ENCODE measurements at regions not wholly inside any gene's neighbourhood (a gene's known extent, or its start where the extent isn't known, plus 50 kb on each side); places are given as distances from the start of the nearest gene placed in this dataset.
A peak's percentile ranks its signal among the peaks of the same experiment; 100 is the strongest.

DNA sequence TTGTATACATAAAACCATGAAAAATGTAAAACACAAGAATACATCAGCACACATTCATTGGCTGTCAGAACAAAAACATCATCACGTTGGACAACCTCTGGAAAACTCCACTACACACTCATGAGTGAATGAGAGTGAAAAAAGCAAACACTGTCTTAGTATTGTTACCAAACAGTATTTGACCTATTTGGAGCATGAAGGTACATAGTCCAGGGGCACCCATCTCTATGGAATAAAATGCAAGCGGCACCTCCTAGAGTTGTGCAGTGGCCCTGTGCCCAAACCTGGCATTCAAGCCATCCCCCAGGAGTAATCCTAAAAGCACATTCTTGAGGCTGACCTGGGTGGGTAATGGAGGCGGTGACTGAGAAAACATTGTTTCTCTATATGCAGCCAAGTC, 67.0 kb upstream of the SOD1 start:
- H3K9ac ChIP-seq (replicated peaks in 1 of 4; ENCODE audit: extremely low read depth in 1 of 4, low read depth in 3 of 4, low read length in 3 of 4) = no peak overlapping the region
- H3K4me2 ChIP-seq (ENCODE audit: insufficient read depth in 1 of 2, low read depth in 2 of 2, low read length in 2 of 2) = no peak overlapping the region
- DNase-seq (ENCODE audit: low read depth in 1 of 2, low spot score in 2 of 2) (no peak), FAIRE-seq (no peak)
- H2BK12ac ChIP-seq (ENCODE audit: low read depth, low read length) = no peak overlapping the region
- peaks cover 0 to 2% of the 10 kb centered on the region in 2 experiments for H4K20me1 ChIP-seq (replicated peaks in 1 of 2; ENCODE audit: control insufficient read depth in 1 of 2, insufficient read depth in 2 of 2, low read length in 2 of 2)
- H2AK5ac ChIP-seq (ENCODE audit: low read depth, low read length) = no peak overlapping the region
- no peak overlapping the region for H2BK15ac ChIP-seq (ENCODE audit: low read length)
- no peaks in the 10 kb centered on the region for H3K23me2 ChIP-seq (ENCODE audit: low read depth, low read length)
- H3K4me3 ChIP-seq (ENCODE audit: extremely low read depth in 1 of 4, insufficient read depth in 2 of 4, low read depth in 3 of 4, low read length in 4 of 4) = no peak overlapping the region
- H3K56ac ChIP-seq (replicated peaks; ENCODE audit: insufficient read length, low read depth, low read length) = no peak overlapping the region
- no peak overlapping the region for H3K4ac ChIP-seq (replicated peaks; ENCODE audit: insufficient read length, low read depth, low read length)
- WGBS, 2 experiments (ENCODE audit: extremely low coverage in 1 of 2, insufficient coverage in 1 of 2, insufficient read length in 1 of 2, insufficient replicate concordance in 2 of 2, low coverage in 1 of 2, low lambda C conversion rate in 2 of 2, missing lambda C conversion rate in 1 of 2) = 91% methylated on average over 3 of the region's 3 CpGs; no CpG with 5 or more reads in 1 of the 2 experiments
- no peaks in the 10 kb centered on the region for H3K36me3 ChIP-seq (ENCODE audit: control insufficient read depth in 2 of 4, insufficient read depth in 4 of 4, low read length in 3 of 4)
- no peak overlapping the region for H3K23ac ChIP-seq (ENCODE audit: insufficient read length)
- H3K9me3 ChIP-seq (ENCODE audit: insufficient read depth in 2 of 2, low read depth in 1 of 2, low read length in 1 of 2) = peaks cover 0 to 4% of the 10 kb centered on the region in 2 experiments; a peak in 1 of 4 replicates
- no peak overlapping the region for H3K18ac ChIP-seq (ENCODE audit: extremely low read depth, low read length)
- H2BK120ac ChIP-seq (replicated peaks; ENCODE audit: low read depth, low read length) = no peak overlapping the region
- no peaks in the 10 kb centered on the region for H3K79me2 ChIP-seq (ENCODE audit: control insufficient read depth in 1 of 2, insufficient read depth in 2 of 2, low read length in 2 of 2)
- H4K5ac ChIP-seq (ENCODE audit: insufficient read length, low read depth, low read length) = no peak overlapping the region
- CTCF ChIA-PET (ENCODE audit: partially characterized antibody) = interaction anchor here (0.7 to 1.5 kb wide), 3 partner anchors 11 to 54 kb away, joined by 3 to 5 read pairs (median 3); no protein-coding TSS in a partner anchor
- H2BK5ac ChIP-seq (ENCODE audit: low read depth, low read length) = no peak overlapping the region
- H3K27ac ChIP-seq (ENCODE audit: low read depth, low read length) = no peak overlapping the region
- POLR2A ChIA-PET (ENCODE audit: partially characterized antibody) = no interaction called here
- H3K4me1 ChIP-seq (replicated peaks in 1 of 4; ENCODE audit: control insufficient read depth in 3 of 4, insufficient read depth in 4 of 4, low read length in 3 of 4) = no peaks in the 10 kb centered on the region
- TF ChIP-seq SIN3A (conservative IDR thresholded peaks at IDR 0.05 in 1 of 2, IDR thresholded peaks at IDR 0.05 in 1 of 2; ENCODE audit: low read depth in 1 of 2, low read length in 2 of 2) (no peak), HDAC6 (IDR thresholded peaks at IDR 0.05; ENCODE audit: low read depth, low read length) (no peak), KDM5A (IDR thresholded peaks at IDR 0.05; ENCODE audit: low read length) (no peak), SUZ12 (IDR thresholded peaks at IDR 0.05; ENCODE audit: low read length) (no peak), MAFK (IDR thresholded peaks at IDR 0.05; ENCODE audit: low read depth, low read length) (no peak), SIX5 (IDR thresholded peaks at IDR 0.05; ENCODE audit: low read depth, low read length) (no peak)
- no peak overlapping the region for H4K91ac ChIP-seq (replicated peaks; ENCODE audit: insufficient read length, low read length)
- no peak overlapping the region for H3K14ac ChIP-seq (ENCODE audit: insufficient read length)
- no peak overlapping the region for H2BK20ac ChIP-seq (ENCODE audit: low read length)
- H3K79me1 ChIP-seq (ENCODE audit: low read depth, low read length) = no peaks in the 10 kb centered on the region
- H2AFZ ChIP-seq (ENCODE audit: low read length) = peak overlapping the region; percentile 13; the same call in 1 of the 2 replicates
- no peak overlapping the region for H4K8ac ChIP-seq (ENCODE audit: extremely low read depth, insufficient read depth, low read length)
- no peaks in the 10 kb centered on the region for H3K27me3 ChIP-seq (replicated peaks in 1 of 4; ENCODE audit: control insufficient read depth in 3 of 4, extremely low read depth in 1 of 4, insufficient read depth in 3 of 4, low read length in 3 of 4)
